ENCODE measurements at regions not wholly inside any gene's neighbourhood (a gene's known extent, or its start where the extent isn't known, plus 50 kb on each side); places are given as distances from the start of the nearest gene placed in this dataset.

DNA sequence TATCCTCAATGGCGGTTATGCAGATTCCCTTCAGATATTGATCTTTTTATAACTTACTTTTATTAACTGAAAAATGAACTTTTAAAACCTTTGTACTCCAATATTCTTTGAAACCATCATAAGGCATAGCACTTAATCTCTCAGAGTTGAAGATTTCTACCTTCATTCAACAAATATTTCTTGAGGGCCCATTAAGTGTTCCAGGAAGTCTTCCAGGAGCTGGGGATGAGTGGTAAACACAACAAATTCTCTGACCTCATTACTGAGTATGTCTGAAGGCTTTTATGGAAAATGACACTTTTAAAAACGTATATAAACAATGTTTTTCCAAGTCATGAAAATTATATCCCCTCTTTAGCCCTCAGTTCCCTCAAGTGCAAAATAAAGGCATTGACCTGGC, 575.3 kb upstream of the IL12A start:
- TF ChIP-seq FOXP2 (optimal IDR thresholded peaks at IDR 0.05; ENCODE audit: control extremely low read depth, extremely low read length, insufficient read depth) = no peak
- TF ChIP-seq EZH2 (IDR thresholded peaks at IDR 0.05) = no peak
- no peak for TF ChIP-seq POLR2AphosphoS5 (IDR thresholded peaks at IDR 0.05; ENCODE audit: borderline replicate concordance, low read depth, low read length)
- Histone ChIP-seq H3K9ac (ENCODE audit: insufficient read length) (no peak overlapping the region), H3K27ac (no peak overlapping the region), H3K36me3 (ENCODE audit: insufficient read depth, low read length) (no peaks in the 10 kb centered on the region), H3K9me3 (ENCODE audit: low read depth, low read length) (no peaks in the 10 kb centered on the region), H3K4me3 (no peak overlapping the region)
- DNase-seq (ENCODE audit: low read depth, low spot score) = no peak

DNA sequence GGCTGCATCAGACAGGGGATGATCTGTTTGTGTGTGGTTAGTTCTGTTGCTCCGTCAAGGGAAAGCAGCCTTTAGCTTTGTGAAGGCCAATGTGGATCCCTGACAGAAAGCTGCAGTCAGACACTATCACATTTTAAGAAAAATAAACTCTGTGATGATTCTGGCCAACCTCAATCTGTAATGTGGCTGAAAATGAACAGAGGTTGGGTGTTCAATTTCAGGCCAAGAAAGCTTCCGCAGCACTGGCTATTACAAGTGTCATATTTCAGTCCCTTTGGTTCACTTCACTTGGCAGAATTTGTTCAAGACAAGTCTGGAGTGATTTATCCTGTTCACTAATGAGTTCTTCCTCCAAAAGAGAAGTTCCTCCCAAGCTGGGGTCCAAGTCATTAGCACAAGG, 571.8 kb upstream of the IL12A start:
- no peak for DNase-seq (ENCODE audit: low read depth, low spot score)
- Histone ChIP-seq H3K4me3 (no peak overlapping the region), H3K9me3 (ENCODE audit: low read depth, low read length) (no peaks in the 10 kb centered on the region), H3K36me3 (ENCODE audit: insufficient read depth, low read length) (no peaks in the 10 kb centered on the region), H3K27ac (no peak overlapping the region), H3K9ac (ENCODE audit: insufficient read length) (no peak overlapping the region)
- TF ChIP-seq FOXP2 (optimal IDR thresholded peaks at IDR 0.05; ENCODE audit: control extremely low read depth, extremely low read length, insufficient read depth) (no peak), POLR2AphosphoS5 (IDR thresholded peaks at IDR 0.05; ENCODE audit: borderline replicate concordance, low read depth, low read length) (no peak), EZH2 (IDR thresholded peaks at IDR 0.05) (no peak)

DNA sequence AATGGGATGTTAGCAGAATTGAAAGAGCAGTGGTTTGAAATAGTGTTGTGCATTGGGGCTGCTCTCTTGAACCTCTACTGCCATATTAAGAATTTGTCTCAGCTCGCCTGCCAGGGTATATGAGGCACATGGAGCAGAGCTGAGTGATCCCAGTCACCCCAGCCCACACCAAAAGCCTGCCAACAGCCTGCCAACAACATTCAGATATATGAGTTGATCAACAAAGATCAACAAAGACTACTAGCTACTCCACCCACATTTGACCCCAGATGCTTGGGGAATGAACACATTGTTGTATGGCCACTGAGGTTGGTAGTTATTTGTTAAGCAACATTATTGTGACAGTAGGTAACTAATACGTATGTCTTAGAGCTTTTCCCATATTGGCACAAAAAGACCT, 570.9 kb upstream of the IL12A start:
- Histone ChIP-seq H3K27ac (no peak overlapping the region), H3K4me3 (no peak overlapping the region), H3K9ac (ENCODE audit: insufficient read length) (no peak overlapping the region), H3K9me3 (ENCODE audit: low read depth, low read length) (no peaks in the 10 kb centered on the region), H3K36me3 (ENCODE audit: insufficient read depth, low read length) (no peaks in the 10 kb centered on the region)
- DNase-seq (ENCODE audit: low read depth, low spot score) = no peak
- no peak for TF ChIP-seq POLR2AphosphoS5 (IDR thresholded peaks at IDR 0.05; ENCODE audit: borderline replicate concordance, low read depth, low read length)
- no peak for TF ChIP-seq FOXP2 (optimal IDR thresholded peaks at IDR 0.05; ENCODE audit: control extremely low read depth, extremely low read length, insufficient read depth)
- no peak for TF ChIP-seq EZH2 (IDR thresholded peaks at IDR 0.05)

DNA sequence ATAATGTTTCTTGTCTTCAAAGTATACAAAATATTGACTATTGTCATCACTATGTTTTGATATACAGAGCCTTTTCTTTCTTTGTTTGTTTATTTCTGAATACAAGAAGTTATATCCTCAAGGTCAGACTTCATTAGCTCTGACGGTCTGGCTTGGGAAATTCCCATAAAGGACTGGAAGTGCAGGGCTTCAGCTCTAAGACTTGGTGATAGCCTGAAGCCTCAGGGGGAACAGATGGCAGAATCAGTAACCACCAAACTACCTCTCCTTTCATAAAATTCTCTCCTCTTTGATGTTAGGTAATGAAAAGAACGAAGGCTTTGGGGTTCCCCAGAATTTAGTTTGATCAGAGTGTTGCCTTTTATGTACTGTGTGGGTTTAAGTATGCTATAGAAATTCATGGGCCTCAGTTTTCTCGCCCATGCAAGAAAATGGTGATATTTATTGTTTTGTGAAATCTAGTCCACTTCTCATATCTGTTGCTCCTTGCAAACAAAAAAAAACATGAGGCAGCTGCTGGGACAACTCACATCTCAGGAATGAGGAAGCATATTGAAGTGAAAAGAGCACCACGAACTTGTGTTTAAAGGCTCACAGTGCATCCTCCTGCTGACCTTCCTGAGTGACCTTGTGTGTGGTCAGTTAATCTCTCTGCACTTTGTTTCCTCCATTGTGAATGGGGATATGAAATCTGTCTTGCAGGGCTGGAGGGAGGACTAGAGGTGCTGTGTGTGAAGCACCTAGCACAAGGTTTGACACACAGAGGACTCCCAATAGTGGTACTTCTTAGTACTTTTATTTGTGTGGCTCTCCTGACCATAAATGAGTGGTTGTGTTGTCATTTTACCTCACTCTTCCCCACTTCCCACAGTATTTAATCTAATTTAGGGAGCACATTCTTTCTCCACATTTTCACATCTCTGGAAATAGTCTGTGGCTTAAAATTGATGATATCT, 569.8 kb upstream of the IL12A start:
- no peak overlapping the region for H3K27ac ChIP-seq

DNA sequence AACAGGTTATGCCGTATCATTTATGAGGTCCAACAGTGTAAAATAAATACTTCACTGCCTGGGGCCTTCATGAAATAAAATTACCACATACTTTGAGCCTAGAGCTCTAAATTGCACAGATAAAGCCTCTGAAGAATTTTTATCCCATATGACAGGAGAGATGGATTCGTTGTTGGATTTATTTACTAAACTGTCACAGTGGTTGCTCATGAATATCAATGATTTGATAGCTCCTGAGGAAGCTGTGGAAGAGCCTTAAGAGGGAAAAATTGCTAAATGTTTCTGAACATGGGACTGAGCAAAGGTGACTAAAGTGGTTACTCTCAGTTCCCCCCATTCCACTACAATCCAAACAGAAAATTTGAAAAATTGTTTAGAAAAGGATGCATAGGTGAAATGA, 558.9 kb upstream of the IL12A start:
- DNase-seq (ENCODE audit: low read depth, low spot score) = no peak
- Histone ChIP-seq H3K36me3 (ENCODE audit: insufficient read depth, low read length) (no peaks in the 10 kb centered on the region), H3K9ac (ENCODE audit: insufficient read length) (no peak overlapping the region), H3K9me3 (ENCODE audit: low read depth, low read length) (no peaks in the 10 kb centered on the region), H3K27ac (no peak overlapping the region), H3K4me3 (no peak overlapping the region)
- no peak for TF ChIP-seq POLR2AphosphoS5 (IDR thresholded peaks at IDR 0.05; ENCODE audit: borderline replicate concordance, low read depth, low read length)
- no peak for TF ChIP-seq FOXP2 (optimal IDR thresholded peaks at IDR 0.05; ENCODE audit: control extremely low read depth, extremely low read length, insufficient read depth)
- no peak for TF ChIP-seq EZH2 (IDR thresholded peaks at IDR 0.05)

More for the DNA sequence above, 569.8 kb upstream of the IL12A start:
- no peaks in the 10 kb centered on the region for H3K9me3 ChIP-seq (ENCODE audit: low read depth, low read length)
- no peaks in the 10 kb centered on the region for H3K36me3 ChIP-seq (ENCODE audit: insufficient read depth, low read length)
- no peak for TF ChIP-seq FOXP2 (optimal IDR thresholded peaks at IDR 0.05; ENCODE audit: control extremely low read depth, extremely low read length, insufficient read depth)
- no peak overlapping the region for H3K9ac ChIP-seq (ENCODE audit: insufficient read length)
- H3K4me3 ChIP-seq = no peak overlapping the region
- no peak for DNase-seq (ENCODE audit: low read depth, low spot score)

DNA sequence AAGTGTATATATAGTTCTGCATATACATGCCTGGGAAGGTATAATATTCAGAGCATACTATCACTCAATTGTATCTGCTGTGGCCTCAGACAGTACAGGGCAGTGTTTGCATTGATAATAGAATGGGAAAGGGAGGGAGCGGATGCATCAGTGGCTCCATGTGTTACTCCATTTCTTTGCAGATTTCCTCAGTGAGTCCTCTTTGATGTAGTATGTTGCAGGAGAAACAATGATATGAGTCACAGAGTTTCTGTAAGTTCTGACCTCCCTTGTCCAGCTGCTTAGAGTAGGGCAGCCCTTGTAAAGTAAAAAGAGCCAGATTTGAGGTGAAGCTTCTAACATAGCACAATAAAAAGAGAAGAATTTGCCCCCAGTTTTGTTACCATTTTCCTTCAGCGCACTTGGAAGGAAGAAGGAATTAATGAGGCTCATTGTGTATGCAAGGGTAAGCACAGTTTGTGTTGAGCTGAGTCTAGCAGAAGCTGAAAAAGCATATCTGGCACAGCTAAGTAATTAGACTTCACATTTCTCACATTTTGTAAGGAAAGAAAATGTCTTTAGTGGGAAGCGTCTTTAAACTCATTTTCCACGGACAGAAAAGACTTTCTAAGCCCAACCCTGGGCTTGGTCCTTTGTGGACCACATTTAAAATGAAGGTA, 555.8 kb upstream of the IL12A start:
- Histone ChIP-seq H3K36me3 (ENCODE audit: insufficient read depth, low read length) (no peaks in the 10 kb centered on the region), H3K27ac (no peak overlapping the region), H3K9me3 (ENCODE audit: low read depth, low read length) (no peaks in the 10 kb centered on the region), H3K9ac (ENCODE audit: insufficient read length) (no peak overlapping the region), H3K4me3 (no peak overlapping the region)
- DNase-seq (ENCODE audit: low read depth, low spot score) = no peak
- TF ChIP-seq EZH2 (IDR thresholded peaks at IDR 0.05) = no peak
- TF ChIP-seq FOXP2 (optimal IDR thresholded peaks at IDR 0.05; ENCODE audit: control extremely low read depth, extremely low read length, insufficient read depth) = no peak
- TF ChIP-seq POLR2AphosphoS5 (IDR thresholded peaks at IDR 0.05; ENCODE audit: borderline replicate concordance, low read depth, low read length) = no peak

DNA sequence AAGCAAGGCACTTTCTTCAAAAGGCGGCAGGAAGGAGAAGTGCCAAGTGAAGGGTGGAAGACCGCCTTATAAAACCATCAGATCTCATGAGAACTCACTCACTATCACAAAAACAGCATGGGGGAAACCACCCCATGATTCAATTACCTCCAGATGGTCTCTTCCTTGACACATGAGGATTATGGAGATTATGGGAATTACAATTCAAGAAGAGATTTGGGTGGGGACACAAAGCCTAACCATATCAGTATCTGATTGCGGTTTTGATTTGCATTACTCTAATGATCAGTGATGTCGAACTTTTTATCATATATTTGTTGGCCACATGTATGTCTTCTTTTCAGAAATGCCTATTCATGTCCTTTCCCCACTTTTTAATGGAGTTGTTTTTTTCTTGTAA, 549.3 kb upstream of the IL12A start:
- Histone ChIP-seq H3K27ac (no peak overlapping the region), H3K9me3 (ENCODE audit: low read depth, low read length) (no peaks in the 10 kb centered on the region), H3K36me3 (ENCODE audit: insufficient read depth, low read length) (no peaks in the 10 kb centered on the region), H3K9ac (ENCODE audit: insufficient read length) (no peak overlapping the region), H3K4me3 (no peak overlapping the region)
- no peak for DNase-seq (ENCODE audit: low read depth, low spot score)
- TF ChIP-seq EZH2 (IDR thresholded peaks at IDR 0.05) (no peak), FOXP2 (optimal IDR thresholded peaks at IDR 0.05; ENCODE audit: control extremely low read depth, extremely low read length, insufficient read depth) (no peak), POLR2AphosphoS5 (IDR thresholded peaks at IDR 0.05; ENCODE audit: borderline replicate concordance, low read depth, low read length) (no peak)

DNA sequence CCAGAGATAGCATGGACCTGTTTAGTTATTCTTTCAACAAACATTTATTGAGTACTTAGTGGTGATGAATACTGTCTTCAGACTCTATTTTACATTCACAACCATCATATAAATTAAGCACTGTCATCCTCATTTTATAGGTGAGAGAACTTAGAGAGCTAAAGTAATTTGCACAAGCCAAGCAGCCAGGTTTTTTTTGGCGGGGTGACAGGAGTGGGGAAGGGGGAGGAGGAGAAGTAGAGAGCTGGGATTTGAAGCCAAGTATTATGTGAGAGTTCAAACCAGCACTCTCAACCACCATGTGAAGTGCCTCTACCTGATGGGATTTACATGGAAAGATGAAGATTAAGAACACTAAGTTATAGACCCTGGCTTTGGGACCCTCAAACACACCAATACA, 547.4 kb upstream of the IL12A start:
- Histone ChIP-seq H3K4me3 (no peak overlapping the region), H3K9me3 (ENCODE audit: low read depth, low read length) (no peaks in the 10 kb centered on the region), H3K27ac (no peak overlapping the region), H3K36me3 (ENCODE audit: insufficient read depth, low read length) (no peaks in the 10 kb centered on the region), H3K9ac (ENCODE audit: insufficient read length) (no peak overlapping the region)
- no peak for DNase-seq (ENCODE audit: low read depth, low spot score)
- TF ChIP-seq FOXP2 (optimal IDR thresholded peaks at IDR 0.05; ENCODE audit: control extremely low read depth, extremely low read length, insufficient read depth) (no peak), POLR2AphosphoS5 (IDR thresholded peaks at IDR 0.05; ENCODE audit: borderline replicate concordance, low read depth, low read length) (no peak), EZH2 (IDR thresholded peaks at IDR 0.05) (no peak)

Data from SK-N-MC (cell line).